GM19351 (cell line): ENCODE measurements at regions not wholly inside any gene's neighbourhood (a gene's known extent, or its start where the extent isn't known, plus 50 kb on each side); places are given as distances from the start of the nearest gene placed in this dataset.
"Not testable (repeated sequence)": the region's sequence is repeated elsewhere in the genome, so short reads cannot be mapped to it uniquely, and the experiment has no call there.

Source experiments
- ATAC-seq: cut with Tn5 transposase; IDR thresholded peaks from one replicate; pipeline ENCODE4 v1.9.1; 2021; ENCODE audit warnings: mild to moderate bottlenecking, moderate library complexity; ENCODE audit not compliant: unreplicated experiment

DNA sequence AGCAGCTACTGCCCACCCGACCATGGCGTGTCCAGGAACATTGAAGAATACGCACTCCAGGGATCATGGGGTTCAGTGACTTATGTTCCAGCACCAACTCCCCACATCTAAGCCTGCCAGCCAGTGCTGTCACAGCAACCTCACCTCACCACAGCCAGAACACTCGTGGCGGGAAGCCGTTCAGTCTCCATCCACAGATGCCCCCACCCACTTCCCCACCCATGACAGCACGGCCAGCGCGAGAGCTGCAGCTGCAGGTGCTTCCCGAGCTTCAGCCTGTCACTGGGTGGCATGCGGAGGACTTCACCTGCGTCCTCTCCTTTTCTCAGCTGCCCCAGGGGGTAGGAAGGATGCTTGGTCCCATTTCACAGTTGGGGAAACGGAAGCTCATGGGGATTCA, 50.3 kb downstream of the RBFOX3 start:
- no peak for ATAC-seq

DNA sequence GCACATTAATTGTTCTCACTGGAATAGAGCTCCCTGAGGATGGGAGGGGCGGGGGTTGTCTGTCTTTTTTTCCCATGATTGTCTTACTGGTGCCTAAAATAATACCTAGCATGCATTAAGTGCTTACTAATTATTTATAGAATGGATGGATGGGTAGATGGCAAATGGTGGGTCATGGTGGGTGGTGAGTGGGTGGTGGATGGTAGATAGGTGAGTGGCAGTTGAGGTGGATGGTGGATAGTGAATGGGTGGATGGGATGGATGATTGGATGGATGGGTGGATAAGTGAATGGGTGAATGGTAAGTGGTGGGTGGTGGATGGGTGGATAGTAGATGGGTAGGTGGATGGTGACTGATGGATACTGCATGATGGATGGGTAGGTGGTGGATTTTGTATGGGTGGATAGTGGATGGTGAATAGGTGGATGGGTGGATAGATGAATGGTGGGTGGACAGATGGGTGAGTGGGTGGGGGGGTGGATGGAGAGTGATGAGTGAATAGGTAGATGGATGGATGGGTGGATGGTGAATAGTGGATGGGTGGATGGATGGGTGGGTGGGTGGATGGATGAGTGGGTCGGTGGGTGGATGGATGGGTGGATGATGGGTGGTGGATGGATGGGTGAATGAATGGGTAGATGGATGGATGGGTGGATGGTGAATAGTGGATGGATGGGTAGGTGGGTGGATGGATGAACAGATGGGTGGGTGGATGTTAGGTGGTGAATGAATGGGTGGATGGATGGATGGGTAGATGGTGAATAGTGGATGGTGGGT, 51.6 kb downstream of the RBFOX3 start:
- no peak for ATAC-seq

DNA sequence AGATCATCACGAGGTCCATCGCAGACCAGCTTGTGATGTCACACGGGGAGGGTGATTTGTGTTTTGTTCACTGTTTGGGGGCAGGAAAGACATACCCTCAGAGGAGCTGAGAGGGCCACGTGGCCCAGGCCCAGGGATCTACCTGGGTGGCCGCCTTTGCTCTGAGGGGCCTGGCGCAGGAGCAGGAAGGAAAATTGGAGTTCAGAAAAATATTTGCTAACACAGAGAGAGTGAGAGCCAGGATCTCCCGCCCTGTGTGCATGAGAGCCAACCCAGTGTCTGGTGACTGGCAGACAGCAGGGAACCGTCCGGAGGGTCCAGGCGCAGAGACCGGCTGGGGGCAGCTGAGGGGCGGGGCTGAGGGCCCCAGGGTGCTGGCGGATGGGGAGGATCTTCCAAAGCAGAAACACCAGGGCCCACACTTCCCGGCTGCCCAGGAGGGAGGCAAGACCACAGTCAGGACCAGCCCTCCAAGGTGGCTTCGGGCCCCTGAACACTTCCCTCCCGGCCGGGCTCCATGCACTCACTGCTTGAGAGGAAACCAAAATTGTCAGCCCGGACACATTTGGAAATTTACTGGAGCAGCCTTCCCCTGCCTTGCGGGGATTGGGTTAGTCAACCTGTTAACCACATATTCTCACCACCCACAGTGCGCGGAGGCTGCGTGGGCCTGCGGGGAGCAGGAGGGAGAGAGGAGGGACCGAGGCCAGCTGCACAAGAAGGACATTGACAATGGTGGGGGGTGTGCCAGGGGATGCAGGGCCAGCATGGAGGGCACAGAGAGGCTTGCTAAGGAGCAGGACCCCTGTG, 52.6 kb downstream of the RBFOX3 start:
- ATAC-seq = no peak

DNA sequence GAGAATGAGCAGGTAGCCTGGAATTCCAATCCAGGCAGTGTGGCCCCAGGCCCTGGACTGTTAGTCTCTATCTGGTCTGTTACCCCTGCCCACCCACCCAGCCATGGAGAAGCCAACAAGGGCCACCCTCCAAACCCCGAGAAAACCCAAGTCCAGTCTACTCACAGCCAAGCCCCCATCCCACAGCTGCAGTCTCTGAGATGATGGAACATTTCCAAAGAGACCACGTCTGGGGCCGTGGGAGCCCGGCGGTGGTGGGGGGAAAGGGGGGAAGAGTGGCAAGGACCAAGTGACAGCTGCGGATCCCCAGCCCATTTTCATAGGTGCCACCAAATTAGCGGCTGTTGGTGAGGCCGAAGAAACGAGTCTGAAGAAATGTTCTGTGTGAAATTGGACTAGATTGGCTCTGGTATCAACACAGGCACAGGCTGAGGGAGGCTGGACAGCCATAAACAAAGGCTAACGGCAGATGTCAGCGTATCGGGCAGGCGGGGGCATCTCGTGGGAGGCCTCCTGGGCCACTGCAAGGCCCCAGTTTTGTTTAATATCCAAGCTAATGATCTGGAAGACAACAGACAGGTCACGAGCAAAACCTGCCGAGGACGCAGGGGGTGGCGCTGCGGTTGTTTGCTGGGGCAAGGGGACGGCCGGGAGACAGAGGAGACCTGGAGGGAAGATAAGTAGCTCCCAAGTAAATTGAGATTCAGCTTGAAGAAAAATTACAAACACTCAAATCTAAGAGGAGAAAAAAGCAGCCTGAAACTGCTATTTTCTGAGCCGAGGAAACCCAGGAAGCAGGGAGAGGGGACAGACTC, 53.4 kb downstream of the RBFOX3 start:
- no peak for ATAC-seq

DNA sequence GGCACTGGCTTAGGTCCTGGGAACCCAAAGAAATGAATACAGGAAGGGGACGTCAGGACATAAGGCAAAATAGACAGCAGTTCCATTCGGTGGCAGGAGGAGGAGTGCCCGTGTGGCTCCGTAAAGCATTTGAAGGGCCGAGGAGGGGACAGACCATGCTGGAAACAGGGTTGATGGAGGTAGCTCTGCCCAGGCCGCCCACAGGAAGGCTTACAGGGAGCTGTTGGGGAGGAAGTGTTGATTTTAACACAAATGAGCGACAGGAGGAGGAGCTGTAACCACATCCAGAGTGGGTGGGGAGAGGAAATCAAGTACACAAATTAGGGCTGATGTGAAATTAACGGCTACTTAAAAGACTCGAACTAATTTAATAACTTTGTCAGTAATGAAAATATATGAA, 54.6 kb downstream of the RBFOX3 start:
- no peak for ATAC-seq

DNA sequence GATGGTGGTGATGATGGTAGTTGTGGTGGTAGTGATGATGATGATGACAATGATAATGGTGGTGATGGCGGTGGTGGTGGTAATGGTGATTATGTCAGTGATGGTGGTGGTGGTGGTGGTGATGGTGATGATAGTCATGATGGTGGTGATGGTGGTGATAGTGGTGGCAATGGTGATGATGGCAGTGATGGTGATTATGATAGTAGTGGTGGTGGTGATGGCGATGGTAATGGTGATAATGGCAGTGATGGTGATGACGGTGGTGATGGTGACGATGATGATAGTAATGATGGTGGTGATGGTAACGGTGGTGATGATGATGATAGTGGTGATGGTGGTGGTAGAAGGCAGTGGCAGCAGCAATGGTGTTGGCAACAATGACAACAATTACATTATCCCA, 55.3 kb downstream of the RBFOX3 start:
- ATAC-seq = no peak

DNA sequence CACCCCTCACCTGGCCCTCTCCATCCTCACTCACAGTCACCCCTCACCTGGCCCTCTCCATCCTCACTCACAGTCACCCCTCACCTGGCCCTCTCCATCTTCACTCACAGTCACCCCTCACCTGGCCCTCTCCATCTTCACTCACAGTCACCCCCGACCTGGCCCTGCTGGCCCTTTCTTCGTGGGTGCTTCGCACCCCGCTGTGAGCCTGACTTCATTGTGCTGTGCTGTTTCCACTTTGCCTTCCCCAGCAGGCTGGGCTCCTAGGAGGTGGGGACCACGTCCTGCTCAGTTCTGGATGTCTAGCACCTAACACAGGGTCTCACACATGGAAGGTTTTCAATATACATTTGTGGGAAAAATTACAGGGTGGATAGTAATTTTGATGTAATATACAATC, 56.5 kb downstream of the RBFOX3 start:
- ATAC-seq = not testable (repeated sequence)

DNA sequence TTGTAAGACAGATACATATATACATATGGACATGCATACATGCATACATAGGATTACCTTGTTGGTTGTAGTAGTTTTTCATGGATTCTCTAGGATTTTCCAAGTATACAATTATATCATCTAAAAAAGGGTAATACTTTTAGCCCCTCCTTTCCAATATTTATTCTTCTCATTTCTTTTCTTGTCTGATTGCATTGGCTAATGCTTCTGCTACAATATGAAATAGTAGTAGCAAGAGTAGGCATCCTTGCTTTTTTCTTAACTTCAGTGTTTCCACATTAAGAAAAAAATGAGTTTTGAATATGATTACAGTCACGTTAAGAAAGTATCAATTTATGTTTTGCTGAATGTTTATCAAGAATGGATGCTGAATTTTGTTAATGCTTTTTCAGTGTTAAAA, 58.0 kb downstream of the RBFOX3 start:
- ATAC-seq = no peak

DNA sequence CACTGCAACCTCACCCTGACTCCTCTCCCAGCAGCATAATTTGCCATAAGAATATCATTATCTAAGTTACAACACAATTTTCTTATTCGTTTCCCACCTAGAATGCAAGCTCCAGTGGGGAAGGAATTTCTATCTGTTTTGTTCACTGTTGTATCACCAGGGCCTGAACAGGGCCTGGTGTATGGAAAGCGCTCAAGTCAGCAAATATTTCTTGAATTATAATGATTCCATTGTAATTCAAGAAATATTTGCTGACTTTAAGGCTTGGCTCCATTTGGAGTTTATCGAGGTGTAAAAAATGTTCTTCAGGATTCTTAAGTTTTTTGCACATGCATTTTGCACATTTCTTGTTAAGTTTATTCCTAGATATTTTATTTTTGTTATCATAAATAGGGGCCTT, 58.4 kb downstream of the RBFOX3 start:
- ATAC-seq = no peak

DNA sequence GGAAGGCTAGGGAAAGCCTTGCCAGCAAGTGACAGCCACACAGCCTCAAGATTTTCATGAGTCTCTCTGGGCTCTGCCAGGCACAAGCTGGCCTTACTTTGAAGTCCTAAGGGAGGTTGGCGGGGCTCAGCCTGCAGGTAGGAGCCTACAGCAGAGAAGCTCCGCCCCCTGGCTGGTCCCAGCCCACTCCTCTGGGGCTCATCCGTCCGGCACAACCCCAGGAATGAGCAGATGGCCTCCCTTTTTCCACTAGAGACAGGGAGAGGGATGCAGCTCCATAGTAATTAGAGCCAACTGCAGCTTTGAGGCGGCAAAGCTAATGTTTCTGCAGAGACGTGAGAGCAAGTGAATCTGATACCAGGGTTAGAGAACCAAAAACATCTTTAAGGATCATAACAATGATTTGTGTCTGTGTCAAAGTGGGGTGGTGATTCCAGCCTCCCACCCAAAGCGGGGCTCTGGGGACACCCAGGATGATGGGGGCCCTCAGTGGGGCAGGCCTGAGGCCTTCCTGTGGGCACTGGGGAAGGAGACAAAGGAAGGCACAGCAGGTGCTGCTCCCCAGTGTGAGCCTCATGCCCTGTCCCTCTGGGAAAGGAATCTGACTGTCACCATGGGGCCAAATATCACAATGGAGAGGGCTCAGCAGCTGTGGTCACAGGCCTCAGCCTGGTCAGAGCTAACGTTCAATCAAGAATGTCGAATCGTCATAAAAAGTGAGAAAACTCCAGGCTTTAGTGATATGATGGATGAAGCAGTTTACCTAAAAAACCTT, 61.5 kb downstream of the RBFOX3 start:
- ATAC-seq = no peak

DNA sequence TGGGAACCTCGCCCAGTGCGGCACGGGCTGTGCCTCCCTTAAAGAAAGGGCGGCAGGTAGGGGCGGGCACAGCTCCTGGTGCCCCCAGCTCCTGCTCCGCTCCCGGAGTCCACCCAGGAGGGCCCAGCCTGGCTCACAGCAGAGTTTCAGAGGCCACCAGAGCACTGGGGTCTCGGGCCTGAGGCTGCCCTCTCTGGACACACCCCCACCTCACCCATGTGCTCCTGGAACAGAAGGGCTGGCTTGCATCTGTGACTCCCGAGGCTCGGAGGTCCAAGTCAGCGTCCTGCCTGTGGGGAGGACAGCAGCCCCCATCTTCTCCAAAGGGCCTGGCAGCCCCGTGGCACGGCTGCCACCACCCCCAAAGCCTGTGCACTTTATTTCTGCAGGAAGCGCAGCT, 62.7 kb downstream of the RBFOX3 start:
- no peak for ATAC-seq

DNA sequence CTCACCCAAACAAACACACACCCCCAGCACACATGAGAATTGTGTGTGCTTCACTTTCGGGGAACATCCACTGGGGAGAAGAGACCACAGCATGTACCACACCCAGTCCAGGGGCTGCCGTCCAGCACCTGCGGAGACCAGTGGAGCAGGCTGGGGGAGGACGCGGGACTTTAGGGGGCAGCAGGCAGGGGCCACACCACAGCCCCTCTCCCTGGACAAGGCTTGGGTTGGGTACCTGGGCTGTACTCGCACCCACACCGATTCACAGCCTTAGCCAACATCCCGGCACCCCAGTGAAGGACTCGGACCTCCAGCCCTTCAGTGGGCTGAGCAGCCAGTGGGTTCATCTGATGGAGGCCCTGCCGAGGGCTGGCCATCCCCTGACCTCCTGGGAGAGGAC, 63.3 kb downstream of the RBFOX3 start:
- ATAC-seq = no peak

DNA sequence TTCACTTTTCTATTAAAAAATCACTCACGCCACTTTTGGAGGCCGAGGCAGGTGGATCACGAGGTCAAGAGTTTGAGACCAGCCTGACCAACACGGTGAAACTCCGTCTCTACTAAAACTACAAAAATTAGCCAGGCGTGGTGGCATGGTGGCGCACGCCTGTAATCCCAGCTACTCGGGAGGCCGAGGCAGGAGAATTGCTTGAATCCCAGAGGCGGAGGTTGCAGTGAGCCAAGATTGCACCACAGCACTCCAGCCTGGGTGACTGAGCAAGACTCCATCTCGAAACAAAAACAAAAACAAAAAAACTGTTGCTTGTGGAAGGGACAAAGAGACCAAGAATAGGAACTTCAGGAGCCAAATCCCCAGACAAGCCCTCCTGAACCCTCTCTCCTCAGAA, 63.7 kb downstream of the RBFOX3 start:
- ATAC-seq = not testable (repeated sequence)

DNA sequence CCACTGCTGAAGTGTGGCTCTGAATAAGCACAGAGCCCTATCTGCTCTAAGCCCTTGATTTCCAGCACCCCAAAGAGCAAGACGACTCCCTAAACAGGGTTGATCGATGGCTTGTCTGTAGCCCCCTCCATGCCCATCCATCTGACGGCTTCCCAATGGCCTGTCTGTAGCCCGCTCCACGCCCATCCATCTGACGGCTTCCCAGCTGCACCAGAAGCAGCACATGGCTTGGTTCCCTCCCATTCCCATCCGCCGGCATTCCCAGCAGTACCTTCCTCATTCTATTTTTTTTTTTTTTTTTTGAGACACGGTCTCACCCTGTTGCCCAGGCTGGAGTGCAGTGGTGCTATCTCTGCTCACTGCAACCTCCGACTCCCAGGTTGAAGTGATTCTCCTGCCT, 64.5 kb downstream of the RBFOX3 start:
- no peak for ATAC-seq

DNA sequence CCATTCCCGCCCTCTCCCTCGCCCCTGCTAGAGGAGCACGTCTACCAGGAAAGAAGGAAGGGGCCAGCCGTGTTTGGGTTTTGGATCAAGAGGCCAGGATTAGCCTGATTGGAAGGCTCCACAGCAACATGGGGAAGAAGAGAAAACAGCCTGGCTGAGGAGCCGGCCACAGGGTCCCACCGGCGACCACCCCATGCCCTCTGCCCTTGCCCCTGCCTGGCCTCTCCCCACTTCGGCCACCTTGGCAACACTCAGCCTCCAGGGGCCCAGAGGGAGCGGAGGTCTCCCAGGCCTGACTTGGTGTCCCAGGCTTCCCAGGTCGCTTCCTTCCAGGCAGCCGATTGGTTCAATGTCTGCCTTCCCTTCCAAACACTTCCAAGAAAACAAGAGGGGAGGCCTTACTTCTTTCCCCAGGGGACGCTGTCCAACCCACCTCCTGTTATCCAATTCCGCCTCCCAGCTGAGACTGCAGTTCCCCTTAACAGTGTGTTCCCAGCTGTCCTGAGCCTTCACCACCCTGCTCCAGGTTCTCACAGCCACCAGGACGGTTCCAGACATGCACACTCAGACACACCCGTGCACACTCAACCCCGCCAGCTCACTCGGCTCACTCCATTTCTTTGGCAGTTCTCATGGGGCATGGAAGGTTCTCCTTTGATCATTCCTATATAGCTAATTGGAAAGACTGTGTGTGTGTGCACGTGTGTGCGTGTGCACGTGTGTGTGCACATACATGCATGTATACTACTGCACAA, 65.4 kb downstream of the RBFOX3 start:
- ATAC-seq = no peak

DNA sequence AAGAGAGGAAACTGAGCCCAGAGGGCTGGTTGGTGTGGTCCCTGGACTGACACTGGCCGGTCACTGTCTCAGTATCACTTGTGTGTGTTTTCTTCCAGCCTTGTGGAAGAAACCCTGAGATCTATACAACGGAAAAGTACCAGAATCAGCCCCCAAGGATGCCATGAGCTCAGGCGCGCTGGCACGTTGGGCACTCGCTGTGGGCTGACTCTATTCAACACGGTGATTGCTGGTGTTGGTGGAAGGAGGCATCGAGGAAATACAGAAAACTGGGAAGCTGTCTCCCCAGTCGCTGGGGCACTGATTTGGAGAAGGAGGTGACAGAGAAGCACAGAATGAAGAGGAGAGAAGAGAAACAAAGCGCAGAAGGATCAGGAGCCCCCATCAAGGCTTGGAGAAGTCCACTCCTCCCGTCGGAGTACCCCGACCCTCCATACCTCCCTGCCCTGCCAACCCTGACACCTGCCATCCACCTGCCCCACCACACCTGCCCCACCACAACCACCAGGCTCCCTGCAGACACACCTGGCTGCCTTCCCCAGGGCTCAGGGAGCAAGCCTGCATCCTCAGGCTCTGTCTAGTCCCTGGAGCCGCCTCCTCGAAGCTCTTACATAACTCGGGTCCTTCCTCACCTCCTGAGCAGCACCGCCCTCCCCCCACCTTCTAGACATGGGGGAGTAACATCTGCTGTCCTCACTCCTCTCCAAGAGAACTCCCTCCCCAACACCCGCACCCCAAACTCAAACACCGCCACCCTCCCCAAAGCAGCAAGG, 66.5 kb downstream of the RBFOX3 start:
- no peak for ATAC-seq

DNA sequence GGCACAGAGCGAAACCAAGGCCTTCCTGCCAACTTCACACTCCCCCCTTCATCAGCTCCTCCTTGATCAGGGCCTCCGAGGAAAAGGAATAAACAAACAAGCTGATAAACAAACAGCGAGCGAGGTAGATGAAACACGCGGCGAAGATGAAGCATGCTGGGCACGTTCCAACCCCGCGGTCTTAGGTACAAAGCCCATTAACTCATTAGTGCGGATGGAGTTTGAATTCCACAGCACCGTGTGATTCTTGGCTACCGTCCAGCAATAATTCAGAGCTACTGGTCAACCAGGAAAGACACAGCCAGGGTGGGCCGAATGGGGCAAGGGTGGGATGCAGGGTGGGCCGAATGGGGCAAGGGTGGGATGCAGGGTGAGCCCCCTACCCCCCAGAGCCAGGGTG, 67.3 kb downstream of the RBFOX3 start:
- ATAC-seq = no peak

DNA sequence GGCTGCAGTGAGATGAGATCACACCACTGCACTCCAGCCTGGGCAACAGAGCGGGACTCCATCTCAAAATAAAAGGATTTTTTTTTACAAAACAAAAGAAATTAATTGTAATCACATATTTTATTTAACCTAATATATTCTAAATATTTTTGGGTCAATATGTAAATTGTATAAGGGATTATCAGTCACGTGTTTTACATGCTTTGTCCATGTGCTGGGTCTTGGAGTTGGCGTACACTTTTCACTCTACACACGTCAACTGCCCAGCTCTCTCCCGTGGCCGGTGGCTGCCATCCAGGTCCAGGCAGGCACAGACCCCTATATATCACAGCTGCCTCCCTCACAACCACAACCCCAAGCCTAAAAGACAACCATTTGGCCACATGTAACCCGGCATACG, 68.1 kb downstream of the RBFOX3 start:
- ATAC-seq = no peak
